Stimulated activated CD4-positive, alpha-beta T cell treated with anti-CD3 and anti-CD28 coated beads, Interleukin-1b, Interleukin-23, amount 100 ng/mL, for 1 hour (primary cell): ENCODE measurements at regions not wholly inside any gene's neighbourhood (a gene's known extent, or its start where the extent isn't known, plus 50 kb on each side); places are given as distances from the start of the nearest gene placed in this dataset.

ENCODE experiments used
- DNase-seq, 2 donors: peaks; one replicate each; pipeline ENCODE4 v3.0.0-alpha.2; 2020; ENCODE audit warnings: low read depth in 2 of 2

DNA sequence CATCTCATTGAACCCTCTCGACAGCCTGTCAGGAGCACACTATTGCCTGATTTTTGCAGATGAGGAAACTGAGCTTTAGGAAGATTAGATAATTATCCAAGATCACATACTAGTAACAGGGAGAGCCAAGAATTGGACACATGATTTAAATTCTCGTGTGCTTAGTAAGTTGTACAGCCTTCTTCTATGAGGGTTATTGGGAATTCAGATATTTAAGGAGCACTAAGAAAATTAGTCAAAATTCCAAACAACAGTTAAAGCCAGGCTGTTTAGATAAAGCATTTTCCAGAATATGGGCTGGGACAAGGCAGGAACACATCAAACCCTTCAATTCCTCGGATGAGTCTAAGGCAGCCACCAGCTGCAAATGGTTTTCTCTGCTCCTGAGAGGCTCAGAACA, 148.8 kb downstream of the TMEM30B start:
- DNase-seq, result no peak

DNA sequence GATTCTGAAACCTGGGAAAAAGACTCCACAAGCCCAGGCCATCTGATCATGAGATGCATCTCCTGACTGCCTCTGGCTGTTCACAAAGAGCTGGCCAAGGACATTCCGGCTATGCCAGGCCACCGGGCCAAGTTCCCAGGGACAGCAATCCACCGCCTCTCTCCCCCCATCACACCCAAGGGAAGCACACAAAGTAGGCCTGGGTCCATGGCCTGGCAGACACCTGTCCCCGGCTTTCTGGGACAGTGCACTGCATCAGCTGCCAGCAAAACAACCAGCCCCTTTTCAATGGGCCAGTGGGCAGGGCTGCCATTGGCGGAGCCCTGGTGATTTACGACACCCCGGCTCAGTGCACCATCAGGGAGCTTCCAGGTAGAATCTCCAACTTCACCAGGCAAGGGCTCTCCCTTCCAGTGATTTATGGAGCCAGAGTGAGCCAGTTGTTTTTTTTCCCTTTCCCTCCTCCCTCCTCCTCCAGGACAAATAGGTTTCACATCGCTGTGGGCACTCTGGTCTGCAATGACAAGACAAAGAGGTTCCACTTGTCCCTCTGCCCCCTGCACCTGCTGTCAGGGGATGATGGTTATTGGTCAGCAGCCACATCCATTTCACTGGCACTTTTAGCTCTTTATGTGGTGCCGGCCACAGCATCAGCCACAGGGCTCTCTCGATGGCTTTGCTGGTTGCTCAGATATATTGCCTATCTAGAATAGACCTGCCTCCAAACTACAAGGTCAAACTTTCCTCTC, 149.6 kb downstream of the SLC38A6 start:
- no peak for DNase-seq

DNA sequence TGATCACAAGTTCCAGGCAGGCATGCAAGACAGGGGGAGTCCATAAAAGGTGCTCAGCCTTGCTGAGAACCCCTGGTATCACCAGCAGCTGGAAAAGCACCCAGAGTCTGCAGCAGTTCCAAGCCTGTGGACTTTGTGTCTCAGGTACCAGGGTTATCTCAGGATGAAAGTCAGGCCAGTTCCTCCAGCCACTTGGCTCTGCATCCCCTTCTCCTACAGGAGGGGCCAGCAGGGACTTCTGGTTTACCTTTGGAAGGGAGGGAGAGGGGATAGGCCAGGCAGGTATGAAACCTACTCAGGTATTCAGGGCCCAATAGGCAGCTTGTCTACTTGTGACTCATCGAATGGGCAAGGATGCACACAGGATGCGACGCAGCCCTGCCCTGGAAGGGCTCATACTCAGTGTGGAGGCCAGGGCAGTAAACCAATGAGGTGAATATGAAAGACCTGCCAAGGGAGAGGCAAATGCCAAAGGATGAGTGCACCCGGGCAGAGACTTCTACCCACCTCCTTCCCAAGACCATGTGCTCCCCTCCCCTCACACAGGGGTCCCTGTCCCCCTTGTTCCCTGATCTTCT, 148.2 kb downstream of the SLC38A6 start:
- no peak for DNase-seq

DNA sequence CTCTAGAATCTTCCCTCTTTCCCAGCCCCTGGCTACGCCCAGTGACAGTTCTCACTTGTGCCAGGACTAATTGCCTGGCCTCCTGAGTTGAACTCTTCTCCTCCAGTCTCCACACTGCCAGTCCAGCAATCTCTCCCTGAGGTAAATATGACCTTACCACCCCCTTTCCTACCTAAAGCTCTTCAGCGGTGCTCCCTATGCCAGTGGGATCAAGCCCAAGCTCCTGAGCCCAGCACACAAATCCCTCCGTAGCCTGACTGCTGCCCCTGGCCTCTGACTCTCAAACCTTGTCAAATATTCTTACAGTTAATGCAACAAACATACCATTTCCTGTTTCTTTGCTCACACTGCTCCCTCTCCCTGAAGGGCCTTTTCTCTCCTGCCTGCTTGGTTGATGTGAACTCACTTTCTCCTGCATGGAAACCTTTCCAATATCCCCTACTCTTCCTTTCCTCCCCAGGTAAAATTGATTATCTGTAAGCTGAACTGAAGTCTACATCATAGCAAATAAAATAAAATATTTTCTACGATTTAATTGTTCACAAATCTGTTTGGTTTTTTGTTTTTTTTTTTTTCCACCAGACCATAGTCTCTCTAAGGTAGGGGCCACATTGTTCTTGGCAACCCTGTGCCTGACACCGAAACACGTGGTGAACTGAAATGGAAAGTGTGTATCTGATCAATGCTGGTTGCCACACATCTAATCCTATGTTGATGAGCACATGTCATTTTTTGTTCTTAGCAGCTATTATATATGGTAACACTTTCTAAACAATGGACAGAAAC, 147.5 kb downstream of the SLC38A6 start:
- DNase-seq, result no peak

- no peak for DNase-seq
Measured at GRCh38 chr14:61126603-61127498, 145.8 kb downstream of the SLC38A6 start.

- no peak for DNase-seq
Measured at GRCh38 chr14:61125867-61126572, 145.0 kb downstream of the SLC38A6 start.

- DNase-seq, result no peak
Measured at GRCh38 chr14:61125041-61125866, 144.2 kb downstream of the SLC38A6 start.

GRCh38 chr14:61122862-61123261, 141.8 kb downstream of the SLC38A6 start:
- no peak for DNase-seq

- no peak for DNase-seq
Measured at GRCh38 chr14:61121355-61121787, 140.3 kb downstream of the SLC38A6 start.

DNA sequence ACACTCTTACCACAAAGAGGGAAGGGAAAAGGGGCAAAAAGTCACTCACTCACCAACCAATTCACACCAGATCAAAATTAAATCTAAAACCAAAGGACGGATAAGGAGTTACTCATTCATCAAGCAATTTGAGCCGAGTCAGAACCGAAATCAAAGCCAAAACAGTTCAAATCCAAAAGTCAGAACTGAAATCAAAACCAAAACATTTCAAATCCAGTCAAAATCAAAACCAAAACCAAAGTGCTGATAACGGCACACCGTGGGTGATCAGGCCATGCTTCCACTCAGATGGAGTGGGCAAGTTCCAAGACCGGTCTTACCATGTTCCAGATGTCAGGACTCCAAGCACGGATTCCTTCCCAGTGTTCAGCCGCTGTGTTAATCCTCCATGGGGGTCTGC, 139.5 kb downstream of the SLC38A6 start:
- DNase-seq, result no peak

GRCh38 chr14:61119006-61119405, 138.0 kb downstream of the SLC38A6 start:
- no peak for DNase-seq

DNA sequence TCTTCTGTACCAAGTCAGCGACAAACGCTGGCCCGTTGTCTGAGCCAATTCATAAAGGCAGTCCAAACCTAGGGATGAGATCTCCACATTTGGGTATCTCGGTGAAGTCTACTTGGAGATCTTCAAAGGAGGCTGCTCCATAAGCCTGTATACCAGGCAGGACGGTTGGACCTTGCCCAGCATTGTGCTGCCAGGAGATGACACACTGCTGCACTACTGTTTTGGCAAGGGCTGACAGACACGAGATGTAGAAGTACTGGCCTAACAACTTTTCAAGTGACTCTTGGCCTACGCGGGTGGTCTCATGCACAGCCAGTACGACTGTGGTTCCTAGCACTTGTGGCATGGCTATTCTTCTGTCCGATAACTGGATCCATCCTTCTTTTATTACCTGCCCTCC, 135.3 kb downstream of the SLC38A6 start:
- no peak for DNase-seq

- DNase-seq, result no peak
Measured at GRCh38 chr14:61113561-61114225, 132.6 kb downstream of the SLC38A6 start.

GRCh38 chr14:61112506-61112905, 131.5 kb downstream of the SLC38A6 start:
- DNase-seq, result no peak

GRCh38 chr14:61111731-61112130, 130.7 kb downstream of the SLC38A6 start:
- DNase-seq, result no peak

GRCh38 chr14:61111209-61111665, 130.2 kb downstream of the SLC38A6 start:
- DNase-seq, result no peak

DNA sequence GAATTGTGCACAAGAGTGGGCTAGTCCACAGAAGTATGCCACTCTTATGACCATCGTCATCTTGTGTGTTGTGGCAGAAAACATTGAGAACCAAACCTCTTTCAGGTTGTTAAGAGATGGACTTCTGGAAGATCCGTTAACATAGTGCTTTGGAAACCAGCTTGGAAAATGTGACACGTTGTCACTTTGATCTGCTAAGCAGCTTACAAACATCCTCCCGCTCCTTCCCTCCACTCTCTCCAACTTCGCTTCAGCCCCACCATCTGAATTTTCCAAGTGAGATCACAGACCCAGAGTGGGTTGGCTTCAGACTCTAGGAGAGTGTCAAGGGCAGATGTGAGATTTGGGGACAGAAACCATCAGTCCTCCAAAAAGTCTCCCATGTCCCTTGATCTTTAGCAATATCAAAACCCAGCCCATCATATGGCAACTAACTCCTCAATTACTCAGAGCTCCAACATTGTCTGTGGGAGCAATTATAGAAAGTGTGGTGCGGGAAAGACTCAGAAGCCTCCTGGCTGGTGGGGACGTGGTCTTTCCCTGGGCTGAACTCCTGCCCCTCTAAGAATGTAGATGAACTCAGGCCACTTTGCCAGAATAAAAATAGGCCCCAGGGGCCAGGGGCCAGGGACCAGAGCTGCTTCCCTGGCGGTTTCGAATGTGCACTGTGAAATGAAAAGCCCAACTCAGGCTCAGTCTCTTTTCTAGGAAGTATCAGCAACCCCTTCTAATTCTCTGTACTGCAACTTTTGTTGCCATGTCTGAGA, 129.5 kb downstream of the SLC38A6 start:
- DNase-seq, result no peak

- DNase-seq, result no peak
Measured at GRCh38 chr14:61109288-61109687, 128.2 kb downstream of the SLC38A6 start.
